NCI-H2029 (cell line): ENCODE measurements at regions not wholly inside any gene's neighbourhood (a gene's known extent, or its start where the extent isn't known, plus 50 kb on each side); places are given as distances from the start of the nearest gene placed in this dataset.
A peak's percentile ranks its signal among the peaks of the same experiment; 100 is the strongest.

Experiments
- DNase-seq: peaks from one replicate; lab custom pipeline; 2025; lab: John Stamatoyannopoulos, UW

DNA sequence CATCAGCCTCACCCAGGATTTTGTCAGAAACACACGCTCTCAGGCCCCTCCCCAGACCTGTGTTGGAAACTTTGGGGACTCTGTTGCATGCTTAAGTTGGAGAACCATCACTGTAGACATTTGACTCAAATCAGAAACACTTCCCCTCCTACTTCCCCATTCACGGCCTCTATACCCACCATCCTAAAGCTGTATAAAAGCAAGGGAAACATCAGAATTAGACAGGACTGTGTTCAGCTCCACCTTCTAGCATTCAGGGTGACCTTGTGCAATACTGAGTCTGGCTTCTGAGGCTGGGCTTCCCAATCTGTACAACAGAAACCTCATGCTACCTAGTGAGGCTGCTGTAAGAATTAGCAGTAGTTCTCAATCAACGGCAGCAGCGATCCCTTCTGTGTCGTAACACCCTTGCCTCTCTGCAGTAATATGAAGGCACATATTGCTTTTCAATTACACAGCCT is 252.3 kb downstream of the LY86 start:
- no peak for DNase-seq

DNA sequence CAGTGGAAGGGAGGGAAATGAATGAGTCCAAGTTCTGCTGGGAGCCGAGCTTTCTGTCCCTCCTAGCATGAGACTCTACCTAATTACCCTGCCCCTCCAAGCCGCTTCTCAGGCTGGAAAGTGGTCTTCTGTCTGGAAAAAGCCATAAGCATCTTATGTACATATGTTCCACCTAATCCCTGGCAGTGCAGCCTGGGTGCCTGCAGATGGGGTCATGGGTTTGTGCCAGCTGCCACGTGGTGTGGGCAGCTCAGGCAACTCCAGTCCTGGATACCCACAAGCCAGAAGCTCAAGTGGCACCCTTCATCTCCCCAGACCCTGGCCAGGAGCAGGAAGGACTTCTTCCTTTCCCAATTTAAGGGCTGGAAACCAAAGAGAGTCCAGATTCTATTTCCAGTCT is 253.1 kb downstream of the LY86 start:
- no peak for DNase-seq

DNA sequence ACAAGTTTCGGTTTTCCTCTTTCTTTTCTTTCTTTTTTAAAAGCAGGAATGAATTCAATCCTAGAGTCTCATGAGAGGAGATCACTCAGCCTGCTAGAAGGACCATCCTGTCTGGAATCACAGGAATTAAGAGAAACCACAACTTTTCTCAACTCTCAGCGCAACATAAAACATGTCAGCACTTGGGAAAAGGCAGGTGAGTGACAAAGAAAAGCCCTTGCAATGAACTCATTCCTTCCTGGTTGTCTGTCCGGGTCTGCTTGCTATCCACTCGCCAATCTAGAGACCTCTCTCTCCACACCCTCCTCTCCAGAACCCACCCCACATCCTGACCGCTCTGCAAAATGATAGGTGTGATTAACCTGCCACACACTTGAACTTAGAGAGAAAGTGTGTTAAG is 253.8 kb downstream of the LY86 start:
- no peak for DNase-seq

DNA sequence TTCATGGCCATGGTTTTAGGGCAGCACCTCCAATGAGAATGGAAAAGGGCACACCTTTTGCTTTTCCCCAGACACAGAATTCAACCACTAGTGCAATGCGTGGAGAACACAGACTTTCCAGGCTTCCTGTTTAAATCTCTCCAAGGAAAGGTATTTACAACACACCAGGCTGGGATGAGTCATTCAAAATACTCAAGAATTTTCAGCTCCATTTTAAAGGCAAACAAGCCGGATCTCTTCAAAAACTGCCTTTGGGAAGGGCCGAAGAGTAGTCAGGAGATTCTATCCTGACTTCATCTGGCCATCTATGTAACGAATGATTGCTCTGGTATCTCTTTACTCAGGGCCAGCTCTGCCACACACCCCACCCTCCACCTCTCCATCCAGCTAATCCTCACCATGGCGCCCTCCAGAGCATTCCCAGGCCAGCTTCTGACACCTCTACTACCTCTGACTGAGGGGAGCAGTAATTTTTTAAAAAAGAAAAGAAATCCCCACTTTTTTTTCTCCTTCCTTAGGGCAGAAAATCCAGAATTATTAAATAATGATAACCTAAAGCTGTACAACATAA is 254.6 kb downstream of the LY86 start:
- no peak for DNase-seq

DNA sequence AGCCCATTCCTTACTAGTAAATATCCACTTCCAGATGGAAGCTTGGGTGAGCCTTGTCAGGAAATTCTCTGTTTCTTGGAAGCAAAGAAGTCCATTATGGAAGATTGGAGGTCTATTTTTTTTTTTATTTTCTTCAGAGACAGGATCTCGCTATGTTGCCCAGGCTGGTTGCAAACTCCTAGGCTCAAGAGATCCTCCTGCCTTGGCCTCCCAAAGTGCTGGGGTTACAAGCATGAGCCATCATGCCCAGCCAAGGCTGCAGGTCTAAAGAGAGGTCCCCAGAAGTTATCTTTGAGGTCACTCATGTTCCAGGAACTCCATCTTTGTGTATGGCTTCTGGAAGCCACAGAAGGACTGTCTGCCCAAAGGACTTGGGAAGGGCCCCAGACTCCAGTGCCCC is 255.3 kb downstream of the LY86 start:
- DNase-seq = no peak

DNA sequence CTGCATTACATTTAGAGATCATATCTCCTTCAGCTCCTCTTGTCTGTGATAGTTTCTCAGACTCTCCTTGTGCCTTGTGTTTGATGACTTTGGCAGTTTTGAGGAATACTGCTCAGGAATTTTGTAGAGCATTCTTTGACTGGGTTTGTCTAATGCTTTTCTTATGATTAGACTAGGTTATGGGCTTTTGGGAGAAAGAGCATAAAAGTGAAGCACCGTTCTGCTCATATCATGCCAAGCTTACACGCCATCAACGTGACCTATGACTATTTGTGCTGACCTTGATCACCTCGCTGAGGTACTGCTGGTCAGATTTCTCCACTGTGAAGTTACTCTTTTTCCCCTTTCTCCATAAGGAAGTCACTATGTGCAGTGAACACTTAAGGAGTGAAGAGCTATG is 256.0 kb downstream of the LY86 start:
- DNase-seq = no peak

DNA sequence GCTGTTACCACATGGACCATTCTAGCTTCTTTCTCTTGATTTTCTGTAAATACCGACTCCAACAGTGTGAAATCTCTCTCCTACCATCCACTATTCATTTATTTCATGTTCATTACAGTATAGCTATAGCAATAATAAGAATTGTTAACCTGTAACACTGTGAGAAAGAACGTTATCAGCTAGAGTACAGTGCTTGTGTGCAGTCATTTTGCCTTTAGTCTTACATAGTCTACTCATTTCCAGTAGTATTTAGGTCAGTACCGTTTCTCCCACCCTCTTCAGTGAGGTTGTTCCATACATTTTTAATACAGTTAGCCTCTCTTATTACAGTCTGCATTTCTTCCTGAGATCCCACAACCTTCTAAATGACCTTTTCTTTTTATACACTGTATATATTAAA is 257.1 kb downstream of the LY86 start:
- no peak for DNase-seq

DNA sequence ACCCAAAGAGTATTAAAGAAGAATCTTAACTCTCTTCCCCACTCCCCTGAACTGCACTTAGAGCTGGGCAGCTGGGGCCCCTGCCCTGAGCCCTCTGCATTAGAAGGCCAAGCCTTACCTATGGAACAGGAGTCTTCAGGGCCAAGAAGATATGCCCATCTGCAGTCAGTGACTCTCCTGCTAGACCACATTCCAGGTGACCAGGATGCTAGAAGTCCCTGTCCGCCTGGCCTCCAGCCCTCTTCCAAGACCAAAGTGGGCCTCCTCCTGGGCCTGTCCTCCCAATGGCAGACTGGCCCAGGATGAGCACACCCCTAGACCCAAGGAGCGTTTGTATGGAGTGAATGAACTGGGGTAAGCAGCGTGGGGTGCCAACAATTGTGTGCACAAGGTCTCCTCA is 259.1 kb downstream of the LY86 start:
- DNase-seq = no peak

DNA sequence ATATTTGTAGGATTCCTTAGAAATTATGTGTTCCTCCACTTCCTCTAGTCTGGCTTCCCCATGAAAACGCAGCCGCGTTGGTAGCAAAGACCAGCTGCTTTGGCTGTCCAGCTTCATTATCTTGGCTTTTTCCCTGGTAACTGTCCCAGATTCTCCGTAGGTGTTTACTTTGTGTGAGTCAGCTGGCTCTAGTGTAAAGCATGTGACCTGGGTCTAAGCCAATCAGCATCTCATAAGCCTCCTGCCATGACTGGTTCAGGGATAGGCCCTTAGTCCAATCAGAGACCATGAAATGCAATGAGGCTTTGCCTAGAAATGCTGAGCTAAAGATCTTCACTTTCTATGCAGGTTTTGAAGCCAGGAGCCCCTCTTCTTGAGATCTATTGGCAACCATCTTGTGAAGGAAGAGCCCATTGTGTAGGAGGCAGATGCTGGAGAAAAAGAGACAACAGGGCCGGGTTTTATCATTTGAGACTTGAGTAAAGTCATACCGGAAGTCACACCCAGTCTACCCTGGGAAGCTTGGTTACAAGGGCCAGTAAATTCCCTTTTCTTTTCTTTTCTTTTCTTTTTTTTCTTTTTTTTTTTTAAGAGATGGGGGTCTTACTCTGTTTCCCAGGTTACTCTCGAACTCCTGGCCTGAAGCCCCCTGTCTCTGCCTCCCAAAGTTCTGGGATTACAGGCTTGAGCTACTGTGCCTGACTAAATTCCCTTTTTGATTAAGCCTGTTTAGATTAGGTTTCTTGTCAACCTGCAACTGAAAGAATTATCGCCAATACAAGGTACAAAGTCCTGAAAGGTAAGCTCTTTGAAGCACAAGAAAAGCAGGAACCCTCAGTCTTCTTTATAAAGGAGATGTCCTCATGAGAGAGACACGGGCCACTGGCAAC is 256.5 kb upstream of the RREB1 start:
- DNase-seq = peak; percentile 96

DNA sequence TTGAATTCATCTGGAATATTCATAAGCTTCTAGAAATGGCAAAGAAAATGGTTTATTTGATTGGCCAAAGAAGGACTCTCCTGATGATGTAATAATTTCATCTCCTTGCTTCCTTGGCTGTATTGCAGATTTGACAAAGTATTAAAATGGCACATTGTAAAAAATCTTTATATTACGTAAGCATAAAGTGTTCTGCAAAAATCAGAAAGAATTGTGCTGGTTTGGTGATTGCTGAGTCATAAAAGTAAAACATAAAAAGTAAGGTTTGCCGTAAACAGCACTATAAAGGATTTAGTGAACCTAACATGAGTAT is 255.9 kb upstream of the RREB1 start:
- no peak for DNase-seq

DNA sequence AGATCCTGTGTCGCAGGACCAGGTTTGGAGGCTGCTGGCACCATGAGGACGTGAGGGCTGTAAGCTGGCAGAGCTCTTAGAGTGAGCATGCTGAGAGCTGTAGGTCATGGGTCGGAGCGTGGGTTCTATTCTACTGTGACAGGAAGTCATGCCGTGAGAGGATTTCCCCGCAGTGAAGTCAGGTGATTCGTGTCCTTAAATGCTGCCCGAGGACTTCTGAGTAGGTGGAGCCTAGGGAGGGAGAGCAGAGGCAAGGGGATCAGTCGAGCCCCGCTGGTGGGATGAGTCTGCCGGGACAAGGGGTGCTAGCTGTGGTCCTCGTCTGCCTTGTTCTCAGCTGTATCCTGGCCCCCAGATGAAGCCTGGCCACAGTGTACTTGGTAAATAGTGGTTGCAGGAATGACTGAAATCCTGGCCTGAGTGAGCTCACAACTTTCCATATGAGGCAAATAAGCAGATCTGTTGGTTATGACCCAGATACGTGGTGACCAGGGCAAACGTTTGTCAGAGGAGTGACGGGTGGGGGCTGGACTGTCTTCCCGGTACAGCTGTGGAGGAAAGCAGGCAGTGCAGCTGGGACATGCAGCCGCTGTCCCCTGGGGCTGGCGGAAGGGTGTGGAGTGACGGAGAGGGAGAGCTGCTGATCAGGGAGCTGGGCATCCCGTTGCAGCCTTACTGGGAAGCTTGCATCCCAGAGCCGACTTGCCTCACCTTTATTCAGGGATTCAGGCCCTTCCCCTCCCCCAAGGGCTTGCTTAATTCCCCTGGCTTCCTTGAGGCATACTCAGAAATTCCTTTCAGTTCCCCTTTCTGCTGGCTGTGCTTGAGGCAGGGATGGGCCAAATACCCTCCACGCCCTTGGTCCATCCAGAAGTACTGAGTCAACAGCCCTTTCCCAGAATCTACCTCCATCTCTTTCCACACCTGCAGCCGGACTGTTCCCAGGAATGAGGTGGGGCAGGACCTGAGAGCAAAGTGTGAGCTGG is 250.9 kb upstream of the RREB1 start:
- no peak for DNase-seq

DNA sequence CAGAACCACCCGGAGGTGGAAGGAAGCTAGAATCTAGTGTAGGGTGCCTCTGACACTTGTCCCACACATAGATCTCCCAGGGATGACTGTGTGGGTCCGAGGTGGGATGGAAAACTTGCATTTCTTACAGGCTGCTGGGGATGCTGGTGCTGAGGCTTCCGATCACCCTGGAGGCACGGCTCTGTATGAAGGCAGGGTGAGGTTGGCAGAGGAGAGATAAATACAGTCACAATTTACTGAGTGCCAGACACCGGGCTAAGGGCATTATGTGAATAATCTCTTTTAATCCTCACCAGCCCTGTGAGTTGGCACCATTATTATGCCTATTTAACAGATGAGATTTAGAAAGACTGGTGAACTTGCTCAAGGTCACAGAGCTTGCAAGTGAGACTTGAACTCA is 250.2 kb upstream of the RREB1 start:
- no peak for DNase-seq

DNA sequence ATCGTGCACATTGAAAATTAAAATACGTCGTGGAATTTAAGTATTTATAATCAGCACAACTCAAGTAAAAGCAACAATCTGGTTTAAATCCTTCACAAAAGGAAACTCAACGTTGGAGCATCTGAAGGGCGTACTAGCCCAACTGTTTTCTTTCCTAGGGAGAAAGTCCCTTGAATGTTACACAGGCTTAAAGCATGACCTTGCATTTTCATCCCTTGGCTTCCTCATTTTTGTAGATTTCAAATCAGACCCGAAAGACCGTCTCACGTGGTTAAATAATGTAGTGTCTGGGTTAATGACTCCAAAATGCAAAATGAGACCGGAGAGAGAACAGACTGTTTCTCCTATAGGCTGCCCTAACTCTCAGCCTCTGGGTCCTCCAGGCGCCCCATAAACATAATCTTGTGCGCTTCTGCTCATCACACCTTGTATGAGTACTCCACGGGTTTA is 249.2 kb upstream of the RREB1 start:
- DNase-seq = no peak

DNA sequence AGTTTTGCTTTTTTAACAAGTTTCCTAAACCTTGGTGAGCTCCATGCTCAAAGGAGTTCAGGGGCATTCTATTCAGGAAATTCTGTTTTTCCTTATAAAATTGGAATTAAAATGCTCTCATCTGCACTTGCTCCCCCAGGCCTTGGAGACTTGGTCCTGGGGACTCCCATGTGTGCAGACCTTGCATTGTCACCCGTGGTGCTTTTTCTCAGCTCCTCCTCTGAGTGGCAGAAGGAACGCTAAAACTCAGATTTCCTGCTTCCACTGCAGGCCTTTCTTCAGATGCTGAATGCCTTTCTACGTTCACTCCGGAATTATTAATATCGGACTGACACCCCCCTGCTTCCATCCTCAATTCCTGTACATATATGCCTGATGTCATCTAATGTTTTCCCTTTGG is 248.7 kb upstream of the RREB1 start:
- no peak for DNase-seq

DNA sequence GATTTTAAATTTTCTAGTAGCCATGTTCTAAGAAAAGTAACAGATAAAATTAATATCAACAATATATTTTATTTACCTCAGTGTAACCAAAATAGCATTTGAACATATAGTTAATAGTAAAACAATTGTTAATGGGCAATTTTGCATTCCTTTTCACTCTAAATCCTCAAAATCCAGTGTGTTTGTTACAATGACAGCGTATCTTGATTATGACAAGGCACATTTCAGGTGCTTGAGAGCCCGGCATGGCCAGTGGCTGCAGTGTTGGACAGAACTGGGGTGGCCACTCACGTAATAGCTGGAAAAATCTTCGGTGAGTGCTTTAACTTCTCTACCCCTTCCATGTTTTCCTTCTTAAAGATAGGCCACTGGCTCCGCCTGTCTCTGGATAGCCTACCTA is 248.0 kb upstream of the RREB1 start:
- no peak for DNase-seq

DNA sequence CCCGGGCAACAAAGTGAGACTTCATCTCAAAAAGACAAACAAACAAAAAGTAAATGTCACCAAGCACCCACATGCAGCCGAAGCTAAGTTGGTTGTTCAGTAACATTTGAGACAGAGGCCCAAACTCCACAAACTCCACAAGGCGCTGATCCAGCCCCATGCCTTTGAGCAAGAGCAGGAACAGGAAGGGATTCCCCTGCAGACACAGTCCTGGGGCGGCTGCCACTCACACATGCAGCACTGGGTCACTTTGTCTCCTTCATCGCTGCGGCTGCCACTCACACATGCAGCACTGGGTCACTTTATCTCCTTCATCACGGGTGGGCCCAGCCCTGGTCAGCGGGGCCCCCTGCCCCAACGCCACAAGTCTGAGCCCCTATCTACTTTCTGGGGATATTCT is 246.9 kb upstream of the RREB1 start:
- no peak for DNase-seq

DNA sequence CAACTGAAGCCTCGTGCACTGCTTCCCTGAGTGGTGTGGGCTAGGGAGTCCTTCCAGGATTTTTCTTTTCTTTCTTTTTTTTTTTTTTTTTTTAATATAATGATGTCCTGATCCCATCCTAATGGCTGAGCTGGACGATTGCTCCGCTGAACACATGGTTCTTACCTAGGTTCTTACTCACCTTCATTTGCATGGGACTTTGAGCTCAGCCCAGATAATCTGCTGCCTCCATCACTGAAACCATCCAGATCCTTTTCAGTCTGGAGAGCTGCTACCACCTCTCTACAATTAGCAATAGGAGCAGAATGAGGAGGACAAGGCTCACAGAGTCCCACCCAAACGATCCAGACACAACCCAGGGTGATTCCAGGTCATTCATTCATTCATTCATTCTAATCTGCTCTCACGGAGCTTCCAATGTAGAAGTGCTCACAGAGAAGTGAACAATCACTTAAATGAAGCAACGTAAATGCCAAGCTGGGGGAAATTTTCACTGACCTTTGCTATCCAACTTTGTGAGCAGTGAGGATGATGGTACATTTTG is 246.3 kb upstream of the RREB1 start:
- no peak for DNase-seq

DNA sequence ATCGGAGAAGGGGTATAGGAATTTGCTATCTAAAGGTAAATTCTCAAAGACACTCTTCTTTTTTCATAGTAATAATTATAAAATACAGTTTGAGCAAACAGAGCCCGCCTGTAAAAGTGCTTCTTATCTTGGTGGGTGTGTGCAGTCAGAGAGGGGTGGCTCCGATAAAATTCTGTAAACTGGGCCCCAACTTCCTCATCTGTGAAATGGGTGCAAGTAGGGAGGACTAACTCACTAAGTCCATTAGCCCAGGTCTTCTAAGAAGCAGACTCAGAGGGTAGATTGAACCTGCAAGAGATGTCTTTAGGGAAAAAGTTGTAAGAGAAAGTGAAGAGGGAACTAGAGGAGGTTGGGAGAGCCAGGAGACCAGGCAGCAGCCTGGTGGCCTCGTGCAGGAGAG is 245.8 kb upstream of the RREB1 start:
- DNase-seq = no peak

DNA sequence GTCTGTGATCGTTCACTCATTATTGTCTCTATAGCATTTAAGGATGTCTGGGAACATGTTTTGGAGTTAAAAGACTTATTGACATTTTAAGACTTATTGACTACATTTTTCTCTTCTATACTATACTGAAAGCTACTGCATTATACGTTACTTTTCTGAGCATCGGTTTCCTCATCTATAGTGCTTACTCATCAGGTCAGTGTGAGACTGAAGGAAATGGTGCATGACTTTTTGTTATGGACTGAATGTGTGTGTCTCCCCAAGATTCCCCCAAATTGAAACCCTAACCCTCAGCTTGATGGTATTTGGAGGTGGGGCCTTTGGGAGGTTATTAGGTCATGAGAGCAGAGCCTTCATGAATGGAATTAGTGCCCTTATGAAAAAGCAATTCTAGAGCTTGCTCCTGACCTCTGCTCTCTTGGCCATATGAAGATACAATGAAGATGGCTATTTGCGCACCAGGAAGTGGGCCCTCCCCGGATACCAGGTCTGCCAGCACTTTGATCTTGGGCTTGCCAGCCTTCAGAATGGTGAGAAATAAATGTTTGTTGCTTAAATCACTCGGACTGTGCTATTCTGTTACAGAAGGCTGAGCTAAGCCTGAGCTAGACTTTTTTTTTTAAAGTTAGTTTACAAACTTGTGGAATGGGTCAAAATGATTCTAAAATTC is 243.7 kb upstream of the RREB1 start:
- DNase-seq = no peak

DNA sequence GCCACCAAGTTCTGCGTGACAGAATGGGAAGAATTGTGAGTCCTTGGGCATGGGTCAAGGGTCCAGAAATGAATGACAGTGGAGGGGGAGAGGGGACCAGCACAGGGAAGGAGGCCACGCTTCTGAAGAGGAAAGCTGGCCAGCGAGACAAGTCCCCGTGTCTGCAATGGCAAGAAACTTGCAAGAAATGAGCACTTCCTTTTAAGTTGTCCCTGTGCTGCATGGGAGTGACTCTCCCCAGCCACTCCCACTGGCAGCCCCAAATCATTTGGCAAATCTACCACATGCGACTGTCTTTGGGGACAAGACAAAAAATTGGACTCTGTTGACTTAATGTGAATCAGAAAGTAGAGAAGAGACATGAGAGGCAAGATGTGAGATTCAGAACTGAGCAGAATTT is 242.2 kb upstream of the RREB1 start:
- no peak for DNase-seq

DNA sequence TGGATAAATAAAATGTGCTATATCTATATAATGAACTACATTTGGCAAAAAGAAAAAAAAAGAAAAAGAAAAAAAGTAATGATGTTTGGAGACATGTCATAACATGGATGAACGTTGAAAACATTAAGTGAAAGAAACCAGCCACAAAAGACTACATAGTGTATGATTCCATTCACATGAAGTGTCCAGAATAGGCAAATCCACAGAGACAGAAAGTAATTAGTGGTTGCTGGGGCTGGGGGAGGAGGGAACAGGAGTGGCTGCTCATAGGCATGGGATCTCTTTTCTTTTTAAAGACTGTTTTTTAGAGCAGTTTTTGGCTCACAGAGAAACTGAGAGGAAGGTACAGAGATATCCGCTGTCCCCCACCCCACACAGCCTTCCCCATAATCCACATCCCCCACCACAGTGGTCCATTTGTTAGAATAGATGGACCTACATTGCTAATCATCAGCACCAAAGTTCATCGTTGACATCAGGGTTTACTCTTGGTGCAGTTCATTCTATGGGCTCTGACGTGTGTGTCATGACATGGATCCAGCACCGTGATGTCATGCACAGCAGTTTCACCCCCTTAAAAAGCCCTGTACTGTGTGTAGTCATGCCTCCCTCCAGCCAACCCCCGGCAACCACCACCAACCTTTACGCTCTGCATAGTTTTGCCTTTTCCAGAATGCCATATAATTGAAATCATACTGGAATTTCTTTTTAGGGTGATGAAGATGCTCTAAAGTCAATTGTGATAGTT is 240.9 kb upstream of the RREB1 start:
- no peak for DNase-seq
